ENCODE measurements at regions not wholly inside any gene's neighbourhood (a gene's known extent, or its start where the extent isn't known, plus 50 kb on each side); places are given as distances from the start of the nearest gene placed in this dataset.
"Not testable (repeated sequence)": the region's sequence is repeated elsewhere in the genome, so short reads cannot be mapped to it uniquely, and the experiment has no call there.

DNA sequence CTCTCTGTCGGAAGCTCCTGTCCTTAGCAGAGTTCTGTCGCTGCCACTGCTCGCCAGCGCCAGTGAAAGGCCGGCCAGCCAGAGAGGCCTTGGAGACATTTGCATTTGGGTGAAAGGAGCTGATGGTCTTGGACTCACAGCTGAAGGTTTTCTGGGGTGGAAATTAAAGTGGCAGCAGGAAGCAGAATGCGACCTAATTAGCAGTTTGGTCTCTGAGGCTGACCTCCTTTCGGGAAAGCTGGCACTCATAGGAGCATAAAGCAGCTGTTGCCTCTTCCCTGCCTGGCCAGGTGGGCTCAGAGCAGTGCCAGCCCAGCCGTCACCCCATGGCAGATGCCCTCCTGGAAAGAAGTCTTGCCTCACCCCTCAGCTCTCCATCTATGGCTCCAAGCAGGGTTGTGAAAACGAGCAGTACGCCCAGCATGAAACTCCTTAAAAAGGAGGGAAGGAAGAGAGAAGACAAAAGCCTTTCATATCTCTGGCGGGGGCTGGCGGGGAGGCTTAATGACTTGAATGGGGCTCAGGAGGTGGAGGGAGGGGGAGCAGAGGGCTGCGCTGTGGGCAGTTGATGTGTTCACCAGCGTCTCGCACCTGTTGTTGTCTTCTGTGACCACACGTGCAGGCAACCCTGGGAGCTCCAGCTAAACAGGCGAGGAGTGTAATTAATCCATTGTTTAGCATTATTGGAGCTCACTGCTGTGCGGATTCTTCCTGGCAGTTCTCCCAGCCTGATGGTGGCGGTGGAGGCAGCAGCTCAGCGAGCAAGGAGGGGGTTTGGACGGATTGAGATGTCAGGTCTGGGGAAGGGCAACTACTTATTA is 264.0 kb downstream of the MID1IP1 start:
- Mint-ChIP-seq H3K36me3 (ENCODE audit: low read depth) (no peaks in the 10 kb centered on the region), H3K4me3 (peak overlapping the region in 1 of 3 experiments; percentile 8), H3K9me3 (peaks cover 16% of the 10 kb centered on the region), H3K27me3 (ENCODE audit: low read depth) (peaks cover 4% of the 10 kb centered on the region), H3K27ac (peak overlapping the region; percentile 32 to 94 (median 69)), H3K4me1 (peaks cover 27% of the 10 kb centered on the region)
- TF ChIP-seq, protein P1, sequence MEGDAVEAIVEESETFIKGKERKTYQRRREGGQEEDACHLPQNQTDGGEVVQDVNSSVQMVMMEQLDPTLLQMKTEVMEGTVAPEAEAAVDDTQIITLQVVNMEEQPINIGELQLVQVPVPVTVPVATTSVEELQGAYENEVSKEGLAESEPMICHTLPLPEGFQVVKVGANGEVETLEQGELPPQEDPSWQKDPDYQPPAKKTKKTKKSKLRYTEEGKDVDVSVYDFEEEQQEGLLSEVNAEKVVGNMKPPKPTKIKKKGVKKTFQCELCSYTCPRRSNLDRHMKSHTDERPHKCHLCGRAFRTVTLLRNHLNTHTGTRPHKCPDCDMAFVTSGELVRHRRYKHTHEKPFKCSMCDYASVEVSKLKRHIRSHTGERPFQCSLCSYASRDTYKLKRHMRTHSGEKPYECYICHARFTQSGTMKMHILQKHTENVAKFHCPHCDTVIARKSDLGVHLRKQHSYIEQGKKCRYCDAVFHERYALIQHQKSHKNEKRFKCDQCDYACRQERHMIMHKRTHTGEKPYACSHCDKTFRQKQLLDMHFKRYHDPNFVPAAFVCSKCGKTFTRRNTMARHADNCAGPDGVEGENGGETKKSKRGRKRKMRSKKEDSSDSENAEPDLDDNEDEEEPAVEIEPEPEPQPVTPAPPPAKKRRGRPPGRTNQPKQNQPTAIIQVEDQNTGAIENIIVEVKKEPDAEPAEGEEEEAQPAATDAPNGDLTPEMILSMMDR (IDR thresholded peaks at IDR 0.05; ENCODE audit: unreplicated experiment in 3 of 3) = no peak

DNA sequence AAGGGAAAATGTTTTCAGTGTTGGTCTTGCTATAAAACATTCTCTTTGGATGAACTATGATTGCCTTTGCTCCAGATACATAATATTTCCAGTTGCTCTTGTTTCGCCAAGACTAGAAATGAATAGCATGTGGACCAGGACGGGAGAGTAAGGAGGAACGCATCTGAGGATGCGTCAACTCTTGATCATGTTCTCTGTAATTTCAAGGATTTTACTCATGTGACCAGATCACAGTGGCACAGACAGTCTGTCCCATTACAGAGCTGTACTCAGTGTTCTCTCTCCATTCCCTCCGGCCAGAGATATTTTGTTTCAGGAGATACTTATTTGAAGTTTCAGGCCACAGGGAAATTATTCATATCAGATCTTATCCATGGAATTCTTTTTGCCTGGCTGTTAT is 266.6 kb downstream of the MID1IP1 start:
- Mint-ChIP-seq H3K9me3 (peaks cover 6% of the 10 kb centered on the region), H3K27ac (peak overlapping the region; percentile 66 to 83 (median 74)), H3K4me1 (peaks cover 38% of the 10 kb centered on the region), H3K4me3 (no peak overlapping the region), H3K27me3 (ENCODE audit: low read depth) (peaks cover 3% of the 10 kb centered on the region), H3K36me3 (ENCODE audit: low read depth) (no peaks in the 10 kb centered on the region)
- TF ChIP-seq, protein P1 (IDR thresholded peaks at IDR 0.05; ENCODE audit: unreplicated experiment in 3 of 3) = no peak

DNA sequence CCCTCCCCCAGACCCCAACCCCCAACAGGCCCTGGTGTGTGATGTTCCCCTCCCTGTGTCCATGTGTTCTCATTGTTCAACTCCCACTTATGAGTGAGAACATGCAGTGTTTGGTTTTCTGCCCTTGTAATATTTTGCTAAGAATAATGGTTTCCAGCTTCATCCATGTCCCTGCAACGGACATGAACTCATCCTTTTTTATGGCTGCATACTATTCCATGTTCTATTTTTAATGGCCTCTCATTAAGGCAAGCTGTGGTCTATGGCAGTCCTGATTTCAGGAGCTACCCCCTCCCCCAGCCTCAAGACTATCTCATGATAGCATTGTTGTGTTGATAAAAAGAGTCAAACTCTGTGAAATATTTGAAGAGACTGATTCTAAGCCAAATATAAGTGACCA is 267.4 kb downstream of the MID1IP1 start:
- not testable (repeated sequence) for H3K27me3 Mint-ChIP-seq (ENCODE audit: low read depth); H3K4me3 Mint-ChIP-seq; H3K27ac Mint-ChIP-seq; H3K9me3 Mint-ChIP-seq; H3K36me3 Mint-ChIP-seq (ENCODE audit: low read depth)
- H3K4me1 Mint-ChIP-seq = peaks cover 38% of the 10 kb centered on the region

DNA sequence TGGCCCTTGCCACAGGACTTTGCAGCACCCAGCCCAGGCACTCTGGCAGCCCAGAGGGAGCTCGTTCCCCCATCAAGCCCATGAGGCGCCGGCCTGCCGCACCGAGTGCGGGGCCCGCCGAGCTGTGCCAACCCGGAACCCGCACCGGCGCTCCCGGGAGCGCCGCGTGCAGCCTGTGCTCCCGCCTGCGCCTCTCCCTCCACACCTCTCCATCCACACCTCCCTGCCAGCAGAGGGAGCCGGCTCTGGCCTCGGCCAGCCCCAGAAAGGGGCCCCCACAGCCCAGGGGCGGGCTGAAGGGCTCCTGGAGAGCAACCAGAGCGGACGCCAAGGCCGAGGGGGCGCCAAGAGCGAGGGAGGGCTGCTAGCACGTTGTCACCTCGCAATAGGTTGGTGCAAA is 268.8 kb downstream of the MID1IP1 start:
- TF ChIP-seq, protein P1 (IDR thresholded peaks at IDR 0.05; ENCODE audit: unreplicated experiment in 3 of 3) = no peak
- Mint-ChIP-seq H3K36me3 (ENCODE audit: low read depth) (no peaks in the 10 kb centered on the region), H3K9me3 (peaks cover 9% of the 10 kb centered on the region), H3K27me3 (ENCODE audit: low read depth) (no peaks in the 10 kb centered on the region), H3K27ac (no peak overlapping the region), H3K4me1 (peaks cover 37% of the 10 kb centered on the region), H3K4me3 (no peak overlapping the region)

DNA sequence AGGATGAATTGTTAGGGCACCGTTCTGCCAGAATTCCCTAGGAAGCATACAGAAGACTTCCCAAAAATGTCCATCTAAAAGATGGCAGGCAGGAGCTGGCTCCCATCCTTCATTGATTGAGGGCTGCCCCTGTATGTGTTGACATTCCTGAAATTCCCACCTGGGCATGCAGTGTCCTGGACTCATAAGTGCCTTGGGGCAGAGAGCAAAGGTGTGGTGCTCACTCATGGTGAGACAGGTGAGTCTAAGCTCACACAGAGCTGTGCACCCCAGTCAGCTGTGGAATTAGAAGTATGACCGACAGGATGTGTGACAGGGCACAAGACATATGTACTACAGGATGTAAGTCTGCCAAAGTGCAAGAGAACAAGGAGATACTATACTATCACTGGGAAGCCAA is 271.9 kb downstream of the MID1IP1 start:
- Mint-ChIP-seq H3K9me3 (peaks cover 17% of the 10 kb centered on the region), H3K27me3 (ENCODE audit: low read depth) (no peaks in the 10 kb centered on the region), H3K27ac (no peak overlapping the region), H3K4me3 (no peak overlapping the region), H3K36me3 (ENCODE audit: low read depth) (no peaks in the 10 kb centered on the region), H3K4me1 (peaks cover 11% of the 10 kb centered on the region)
- TF ChIP-seq, protein P1 (IDR thresholded peaks at IDR 0.05; ENCODE audit: unreplicated experiment in 3 of 3) = no peak

DNA sequence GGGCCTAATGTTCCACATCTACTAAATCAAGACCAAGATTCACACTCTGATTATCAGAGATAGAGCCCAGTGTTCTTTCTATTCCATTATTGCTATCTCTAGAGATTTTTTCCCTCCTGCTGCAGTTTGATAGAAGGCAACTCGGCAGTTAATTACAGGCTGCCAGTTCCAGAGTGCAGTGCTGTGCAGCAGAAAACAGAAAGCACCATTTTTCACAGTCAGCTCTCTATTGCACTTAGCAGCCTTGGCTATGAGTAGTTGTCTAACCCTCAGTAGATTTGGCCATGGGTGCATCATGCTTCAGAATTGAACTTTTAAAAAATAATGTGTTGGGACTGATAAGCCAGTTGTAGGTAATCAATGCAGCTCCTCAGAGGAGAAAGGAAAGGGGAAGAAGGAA is 295.3 kb downstream of the MID1IP1 start:
- H3K9me3 Mint-ChIP-seq = peaks cover 33% of the 10 kb centered on the region
- H3K4me3 Mint-ChIP-seq = no peak overlapping the region
- TF ChIP-seq, protein P1 (IDR thresholded peaks at IDR 0.05; ENCODE audit: unreplicated experiment in 3 of 3) = no peak
- H3K27ac Mint-ChIP-seq = no peak overlapping the region
- no peaks in the 10 kb centered on the region for H3K4me1 Mint-ChIP-seq
- no peaks in the 10 kb centered on the region for H3K27me3 Mint-ChIP-seq (ENCODE audit: low read depth)
- no peaks in the 10 kb centered on the region for H3K36me3 Mint-ChIP-seq (ENCODE audit: low read depth)

All from nephron (organoid).